ENCODE measurements at regions not wholly inside any gene's neighbourhood (a gene's known extent, or its start where the extent isn't known, plus 50 kb on each side); places are given as distances from the start of the nearest gene placed in this dataset.
"Not testable (repeated sequence)": the region's sequence is repeated elsewhere in the genome, so short reads cannot be mapped to it uniquely, and the experiment has no call there.

GRCh38 chr14:105858676-105859025 lies 332.3 kb downstream of the TMEM121 start:
- Histone ChIP-seq H3K4me3 (ENCODE audit: control extremely low read depth in 1 of 5, extremely low read depth in 1 of 5, insufficient read depth in 1 of 5, low read depth in 2 of 5, low read length in 4 of 5) (peak overlapping the region; percentile 46 to 100 (median 99)), H3K9ac (ENCODE audit: low read length) (peak overlapping the region; percentile 98), H3K79me2 (ENCODE audit: control insufficient read depth, insufficient read depth, low read length) (peaks cover 90% of the 10 kb centered on the region), H3K27ac (ENCODE audit: low read length in 2 of 2) (peak overlapping the region; percentile 86 to 94), H3K9me3 (ENCODE audit: control extremely low read depth in 1 of 3, control insufficient read depth in 2 of 3, insufficient read depth in 1 of 3, low read length in 2 of 3) (peaks cover 0 to 11% (median 0%) of the 10 kb centered on the region in 3 donors), H3K4me2 (replicated peaks; ENCODE audit: low read depth, low read length, poor library complexity, severe bottlenecking) (peak overlapping the region; percentile 72), H4K20me1 (ENCODE audit: control insufficient read depth, insufficient read depth, low read length, poor library complexity, severe bottlenecking) (peaks cover 98% of the 10 kb centered on the region), H3K27me3 (replicated peaks in 1 of 4; ENCODE audit: control extremely low read depth in 1 of 4, control insufficient read depth in 3 of 4, insufficient read depth in 4 of 4, low read length in 3 of 4) (no peaks in the 10 kb centered on the region), H3K36me3 (replicated peaks in 1 of 2; ENCODE audit: control extremely low read depth in 1 of 2, control insufficient read depth in 1 of 2, extremely low read depth in 1 of 2, insufficient read depth in 2 of 2, low read length in 1 of 2) (peaks cover 3 to 100% of the 10 kb centered on the region in 2 experiments), H3K4me1 (ENCODE audit: control insufficient read depth in 2 of 2, insufficient read depth in 2 of 2, low read length in 2 of 2) (peaks cover 8 to 36% of the 10 kb centered on the region in 2 donors), H2AFZ (ENCODE audit: insufficient read depth, low read depth, low read length, poor library complexity, severe bottlenecking) (no peak overlapping the region)
- no peaks in the 10 kb centered on the region for H3K27me3 Mint-ChIP-seq
- ChIA-PET POLR2A (interaction anchor here (0.6 to 6.2 kb wide), 7 partner anchors 12 to 468 kb away, joined by 3 to 97 read pairs (median 29); no protein-coding TSS in a partner anchor), CTCF (interaction anchor here (0.6 to 3.1 kb wide), 5 partner anchors 40 to 179 kb away, joined by 3 to 10 read pairs (median 3); no protein-coding TSS in a partner anchor)
- ATAC-seq (ENCODE audit: low read depth): peak; percentile 1
- intact Hi-C loops (cut with micrococcal nuclease): loop anchor here (10.0 kb wide), 1 partner anchor 174 kb away; no protein-coding TSS in a partner anchor
- H3K4me3 Mint-ChIP-seq: peak overlapping the region; percentile 98
- H3K27ac Mint-ChIP-seq: peak overlapping the region; percentile 98
- TF ChIP-seq EZH2 (IDR thresholded peaks at IDR 0.05; ENCODE audit: borderline replicate concordance, insufficient read depth, low read depth, low read length, poor library complexity, severe bottlenecking) (no peak), CTCF (IDR thresholded peaks at IDR 0.05) (no peak)
- no peak for DNase-seq
- 24% methylated on average over 4 of the region's 4 CpGs for WGBS (ENCODE audit: insufficient coverage)
- peaks cover 25% of the 10 kb centered on the region for H3K4me1 Mint-ChIP-seq
- H3K9me3 Mint-ChIP-seq (ENCODE audit: insufficient read depth): no peaks in the 10 kb centered on the region

GRCh38 chr14:105859073-105859716 lies 332.8 kb downstream of the TMEM121 start:
- H3K4me1 Mint-ChIP-seq: peaks cover 21% of the 10 kb centered on the region
- H3K36me3 ChIP-seq (replicated peaks in 1 of 2; ENCODE audit: control extremely low read depth in 1 of 2, control insufficient read depth in 1 of 2, extremely low read depth in 1 of 2, insufficient read depth in 2 of 2, low read length in 1 of 2): peaks cover 3 to 100% of the 10 kb centered on the region in 2 experiments
- H3K4me2 ChIP-seq (replicated peaks; ENCODE audit: low read depth, low read length, poor library complexity, severe bottlenecking): peak overlapping the region; percentile 72
- intact Hi-C loops (cut with micrococcal nuclease): loop anchor here (10.0 kb wide), 1 partner anchor 174 kb away; no protein-coding TSS in a partner anchor
- H3K9me3 Mint-ChIP-seq (ENCODE audit: insufficient read depth); H2AFZ ChIP-seq (ENCODE audit: insufficient read depth, low read depth, low read length, poor library complexity, severe bottlenecking); H3K9me3 ChIP-seq (ENCODE audit: control extremely low read depth in 1 of 3, control insufficient read depth in 2 of 3, insufficient read depth in 1 of 3, low read length in 2 of 3); H3K27me3 Mint-ChIP-seq; H3K27me3 ChIP-seq (replicated peaks in 1 of 4; ENCODE audit: control extremely low read depth in 1 of 4, control insufficient read depth in 3 of 4, insufficient read depth in 4 of 4, low read length in 3 of 4): not testable (repeated sequence)
- H3K79me2 ChIP-seq (ENCODE audit: control insufficient read depth, insufficient read depth, low read length): peaks cover 94% of the 10 kb centered on the region
- ChIA-PET CTCF (interaction anchor here (0.6 to 3.1 kb wide), 6 partner anchors 40 to 179 kb away, joined by 3 to 10 read pairs (median 3); no protein-coding TSS in a partner anchor), POLR2A (interaction anchor here (5.1 to 6.2 kb wide), 3 partner anchors 41 to 149 kb away, joined by 42 to 97 read pairs (median 60); no protein-coding TSS in a partner anchor)
- 2% methylated on average over 10 of the region's 16 CpGs for WGBS (ENCODE audit: insufficient coverage)
- H3K27ac ChIP-seq (ENCODE audit: low read length in 2 of 2): peak overlapping the region; percentile 86 to 94
- DNase-seq (peak; percentile 9), ATAC-seq (ENCODE audit: low read depth) (peak; percentile 0)
- peaks cover 97% of the 10 kb centered on the region for H4K20me1 ChIP-seq (ENCODE audit: control insufficient read depth, insufficient read depth, low read length, poor library complexity, severe bottlenecking)
- H3K9ac ChIP-seq (ENCODE audit: low read length): peak overlapping the region; percentile 98
- H3K4me3 ChIP-seq (ENCODE audit: control extremely low read depth in 1 of 5, extremely low read depth in 1 of 5, insufficient read depth in 1 of 5, low read depth in 2 of 5, low read length in 4 of 5): peak overlapping the region; percentile 46 to 100 (median 99)
- H3K4me3 Mint-ChIP-seq: peak overlapping the region; percentile 98
- H3K27ac Mint-ChIP-seq: peak overlapping the region; percentile 98
- H3K4me1 ChIP-seq (ENCODE audit: control insufficient read depth in 2 of 2, insufficient read depth in 2 of 2, low read length in 2 of 2): peaks cover 8 to 31% of the 10 kb centered on the region in 2 donors
